Fibroblast of lung (primary cell): ENCODE measurements at regions not wholly inside any gene's neighbourhood (a gene's known extent, or its start where the extent isn't known, plus 50 kb on each side); places are given as distances from the start of the nearest gene placed in this dataset.

Experiments used
- DNase-seq, 2 donors: peaks; one replicate each; pipeline versions ENCODE4 v3.0.0 to v3.0.0-alpha.2; 2010; ENCODE audit warnings: low read depth in 2 of 2
- H2AFZ ChIP-seq: 2 replicates; pipeline ENCODE4 v1.5.1; 2012; ENCODE audit warnings: low read length, control low read depth, inconsistent platforms
- H3K27ac ChIP-seq: 2 replicates; pipeline ENCODE4 v1.5.1; 2011; ENCODE audit warnings: low read length, control low read depth; ENCODE audit not compliant: insufficient read depth
- H3K27me3 ChIP-seq: 2 replicates; pipeline ENCODE4 v1.5.1; 2011; ENCODE audit warnings: mild to moderate bottlenecking, low read length; ENCODE audit not compliant: control insufficient read depth, insufficient read depth
- H3K36me3 ChIP-seq: 2 replicates; pipeline ENCODE4 v1.5.1; 2011; ENCODE audit warnings: low read length; ENCODE audit not compliant: control insufficient read depth, insufficient read depth
- H3K4me1 ChIP-seq: 2 replicates; pipeline ENCODE4 v1.5.1; 2011; ENCODE audit warnings: low read length; ENCODE audit not compliant: control insufficient read depth, insufficient read depth; ENCODE audit errors: extremely low read depth
- H3K4me2 ChIP-seq: 2 replicates; pipeline ENCODE4 v1.5.1; 2011; ENCODE audit warnings: low read length, control low read depth; ENCODE audit not compliant: insufficient read depth; ENCODE audit errors: extremely low read depth
- H3K4me3 ChIP-seq, 4 experiments: fragments of 200-600 bp in 1 of 4; sonication (generic) in 1 of 4; replicated peaks in 1 of 4; 2 replicates each; pipeline ENCODE4 v1.5.1; 2011 to 2016; ENCODE audit warnings: low read length in 4 of 4, low read depth in 3 of 4, mild to moderate bottlenecking in 3 of 4, control low read depth in 2 of 4, inconsistent platforms in 1 of 4, mixed read lengths in 1 of 4; ENCODE audit not compliant: insufficient read depth in 1 of 4; ENCODE audit errors: control extremely low read depth in 1 of 4
- H3K79me2 ChIP-seq: 2 replicates; pipeline ENCODE4 v1.5.1; 2012; ENCODE audit warnings: mild to moderate bottlenecking, low read length, inconsistent platforms; ENCODE audit not compliant: control insufficient read depth, insufficient read depth
- H3K9ac ChIP-seq: 2 replicates; pipeline ENCODE4 v1.5.1; 2011; ENCODE audit warnings: mild to moderate bottlenecking, low read length, control low read depth; ENCODE audit not compliant: insufficient read depth
- H3K9me3 ChIP-seq: 2 replicates; pipeline ENCODE4 v1.5.1; 2012; ENCODE audit warnings: low read depth, low read length; ENCODE audit not compliant: control insufficient read depth, insufficient read depth
- H4K20me1 ChIP-seq: 2 replicates; pipeline ENCODE4 v1.5.1; 2011; ENCODE audit warnings: low read length; ENCODE audit not compliant: control insufficient read depth, insufficient read depth; ENCODE audit errors: extremely low read depth
- EZH2 ChIP-seq: IDR thresholded peaks from 2 replicates; pipeline ENCODE4 v1.5.1; 2012; ENCODE audit warnings: low read length, control low read depth, mild to moderate bottlenecking; ENCODE audit errors: missing control alignments
- TF ChIP-seq, protein P1 (sequence below), 2 donors: IDR thresholded peaks in 1 of 2; conservative IDR thresholded peaks in 1 of 2; 1 replicate in 1 of 2; 2 replicates in 1 of 2; pipeline ENCODE4 v1.5.1; 2011 to 2012; ENCODE audit warnings: low read length in 2 of 2, control low read depth in 1 of 2, inconsistent platforms in 1 of 2, low read depth in 1 of 2, mild to moderate bottlenecking in 1 of 2

DNA sequence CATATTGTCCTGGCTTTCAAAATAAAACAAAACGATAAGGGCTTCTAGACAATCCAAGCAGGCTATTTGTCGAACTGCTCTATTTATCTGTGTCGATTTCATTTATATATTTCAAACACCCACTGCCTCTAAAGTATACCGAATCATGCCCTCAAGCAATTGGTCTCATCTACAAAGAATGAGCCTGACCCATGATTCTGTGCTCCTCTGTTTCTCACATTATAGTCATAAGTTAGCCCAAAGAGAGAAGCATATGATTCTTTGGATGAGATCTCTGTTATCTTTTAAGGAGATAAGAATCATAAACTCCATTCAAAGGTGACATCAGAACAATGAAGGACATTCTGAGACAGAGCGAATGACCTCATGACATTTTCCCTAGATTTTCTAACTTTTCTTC is 191.1 kb downstream of the MAP2K6 start:
- Histone ChIP-seq H3K4me3 (no peak overlapping the region), H3K4me1 (peaks cover 12% of the 10 kb centered on the region), H3K9ac (no peak overlapping the region), H3K79me2 (no peaks in the 10 kb centered on the region), H3K9me3 (no peaks in the 10 kb centered on the region), H3K36me3 (no peaks in the 10 kb centered on the region), H3K27me3 (no peaks in the 10 kb centered on the region), H3K4me2 (no peak overlapping the region), H4K20me1 (no peaks in the 10 kb centered on the region), H3K27ac (no peak overlapping the region), H2AFZ (no peak overlapping the region)
- DNase-seq, result no peak
- TF ChIP-seq EZH2, result no peak
- TF ChIP-seq, protein P1, sequence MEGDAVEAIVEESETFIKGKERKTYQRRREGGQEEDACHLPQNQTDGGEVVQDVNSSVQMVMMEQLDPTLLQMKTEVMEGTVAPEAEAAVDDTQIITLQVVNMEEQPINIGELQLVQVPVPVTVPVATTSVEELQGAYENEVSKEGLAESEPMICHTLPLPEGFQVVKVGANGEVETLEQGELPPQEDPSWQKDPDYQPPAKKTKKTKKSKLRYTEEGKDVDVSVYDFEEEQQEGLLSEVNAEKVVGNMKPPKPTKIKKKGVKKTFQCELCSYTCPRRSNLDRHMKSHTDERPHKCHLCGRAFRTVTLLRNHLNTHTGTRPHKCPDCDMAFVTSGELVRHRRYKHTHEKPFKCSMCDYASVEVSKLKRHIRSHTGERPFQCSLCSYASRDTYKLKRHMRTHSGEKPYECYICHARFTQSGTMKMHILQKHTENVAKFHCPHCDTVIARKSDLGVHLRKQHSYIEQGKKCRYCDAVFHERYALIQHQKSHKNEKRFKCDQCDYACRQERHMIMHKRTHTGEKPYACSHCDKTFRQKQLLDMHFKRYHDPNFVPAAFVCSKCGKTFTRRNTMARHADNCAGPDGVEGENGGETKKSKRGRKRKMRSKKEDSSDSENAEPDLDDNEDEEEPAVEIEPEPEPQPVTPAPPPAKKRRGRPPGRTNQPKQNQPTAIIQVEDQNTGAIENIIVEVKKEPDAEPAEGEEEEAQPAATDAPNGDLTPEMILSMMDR (conservative IDR thresholded peaks at IDR 0.05 in 1 of 2, IDR thresholded peaks at IDR 0.05 in 1 of 2; ENCODE audit: low read depth in 1 of 2, low read length in 2 of 2), result no peak

DNA sequence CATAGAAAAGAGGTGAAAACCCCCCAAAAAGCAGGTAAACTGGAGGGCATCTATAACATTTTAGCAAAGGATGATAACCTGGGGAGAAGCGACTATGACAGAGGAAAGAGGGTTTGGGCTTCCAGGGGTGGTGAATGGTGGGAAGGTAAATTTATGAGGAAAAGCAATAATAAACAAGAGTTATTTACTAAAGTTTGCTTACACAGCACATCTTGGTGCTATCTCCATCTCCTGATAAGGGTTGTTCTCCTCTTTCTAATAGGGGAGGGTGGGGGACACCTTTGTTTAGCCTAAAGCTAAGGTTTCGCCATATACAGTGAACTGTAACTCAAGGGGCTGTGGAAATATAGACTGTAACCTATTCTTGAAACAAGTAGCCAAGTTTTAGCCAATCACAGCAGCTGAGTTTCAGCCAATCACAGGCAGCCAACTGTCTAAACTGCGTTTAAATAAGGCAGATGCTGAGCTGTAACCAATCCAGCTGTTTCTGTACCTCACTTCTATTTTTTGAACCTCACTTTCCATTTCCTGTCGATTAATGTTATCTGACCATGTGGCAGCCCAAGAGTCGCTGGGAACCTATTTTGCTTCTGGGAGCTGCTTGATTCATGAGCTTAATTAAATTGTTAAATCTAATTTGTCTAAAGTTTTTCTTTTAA is 191.8 kb downstream of the MAP2K6 start:
- Histone ChIP-seq H3K36me3 (no peaks in the 10 kb centered on the region), H4K20me1 (no peaks in the 10 kb centered on the region), H3K9ac (no peak overlapping the region), H2AFZ (no peak overlapping the region), H3K4me3 (no peak overlapping the region), H3K4me1 (peaks cover 12% of the 10 kb centered on the region), H3K79me2 (no peaks in the 10 kb centered on the region), H3K9me3 (no peaks in the 10 kb centered on the region), H3K4me2 (no peak overlapping the region), H3K27ac (no peak overlapping the region), H3K27me3 (no peaks in the 10 kb centered on the region)
- DNase-seq, result no peak
- TF ChIP-seq, protein P1 (conservative IDR thresholded peaks at IDR 0.05 in 1 of 2, IDR thresholded peaks at IDR 0.05 in 1 of 2; ENCODE audit: low read depth in 1 of 2, low read length in 2 of 2), result no peak
- no peak for TF ChIP-seq EZH2

DNA sequence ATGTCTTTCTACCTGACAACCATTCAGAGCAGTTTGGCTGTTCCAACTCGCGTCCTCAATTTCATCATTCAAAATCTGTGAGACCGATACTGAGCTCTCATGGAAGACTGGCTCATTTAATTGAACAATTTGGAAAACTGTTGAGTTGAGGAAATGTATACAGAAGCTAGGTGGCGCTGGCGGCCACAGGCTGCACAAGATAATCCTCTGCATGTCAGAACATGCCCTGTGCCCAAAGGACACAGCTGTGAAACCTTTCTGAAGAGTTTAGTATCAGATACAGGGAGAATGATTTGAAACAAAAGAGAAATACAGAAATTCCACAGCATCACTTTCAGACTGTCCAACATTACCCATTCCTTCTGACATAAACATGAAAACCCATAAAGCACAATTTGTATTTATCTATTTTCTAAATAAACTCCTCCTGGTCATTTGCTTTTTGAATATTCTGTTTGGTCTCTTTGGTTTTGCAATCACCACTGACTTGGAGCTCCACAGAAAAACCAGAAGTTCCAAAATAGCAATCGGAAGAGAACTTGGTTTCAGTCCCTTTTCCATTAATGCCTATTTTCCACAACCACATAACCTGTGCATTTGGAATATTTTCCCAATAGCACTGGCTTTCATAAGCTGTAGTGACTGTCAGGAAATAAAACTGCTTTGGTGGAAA is 192.8 kb downstream of the MAP2K6 start:
- Histone ChIP-seq H3K9me3 (no peaks in the 10 kb centered on the region), H3K27me3 (no peaks in the 10 kb centered on the region), H3K4me3 (no peak overlapping the region), H3K4me2 (no peak overlapping the region), H3K4me1 (peaks cover 12% of the 10 kb centered on the region), H3K27ac (peak overlapping the region; percentile 84), H3K36me3 (no peaks in the 10 kb centered on the region), H3K79me2 (no peaks in the 10 kb centered on the region), H3K9ac (no peak overlapping the region), H2AFZ (no peak overlapping the region), H4K20me1 (no peaks in the 10 kb centered on the region)
- peak; percentile 78 to 88 for DNase-seq
- TF ChIP-seq EZH2, result no peak
- TF ChIP-seq, protein P1 (conservative IDR thresholded peaks at IDR 0.05 in 1 of 2, IDR thresholded peaks at IDR 0.05 in 1 of 2; ENCODE audit: low read depth in 1 of 2, low read length in 2 of 2), result peak; percentile 87 to 91
